Hematopoietic multipotent progenitor cell treated with erythropoietin and hydrocortisone succinate and interleukin-3 and kit ligand, for 15 days (in vitro differentiated cells): ENCODE measurements at regions not wholly inside any gene's neighbourhood (a gene's known extent, or its start where the extent isn't known, plus 50 kb on each side); places are given as distances from the start of the nearest gene placed in this dataset.
"Not testable (repeated sequence)": the region's sequence is repeated elsewhere in the genome, so short reads cannot be mapped to it uniquely, and the experiment has no call there.

Experiments used
- DNase-seq: peaks from one replicate; pipeline ENCODE4 v3.0.0-alpha.2; 2015; ENCODE audit warnings: low spot score

DNA sequence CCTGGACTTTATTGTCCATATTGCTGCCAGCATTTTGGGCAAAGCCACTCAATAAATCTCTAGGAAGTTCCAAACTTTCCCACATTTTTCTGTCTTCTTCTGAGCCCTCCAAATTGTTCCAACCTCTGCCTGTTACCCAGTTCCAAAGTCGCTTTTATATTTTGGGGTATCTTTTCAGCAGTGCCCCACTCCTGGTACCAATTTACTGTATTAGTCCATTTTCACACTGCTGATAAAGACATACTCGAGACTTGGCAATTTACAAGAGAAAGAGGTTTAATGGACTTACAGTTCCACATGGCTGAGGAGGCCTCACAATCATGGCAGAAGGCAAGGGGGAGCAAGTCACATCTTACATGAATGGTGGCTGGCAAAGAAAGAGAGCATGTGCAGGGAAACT is 53.4 kb downstream of the AHSP start:
- not testable (repeated sequence) for DNase-seq

DNA sequence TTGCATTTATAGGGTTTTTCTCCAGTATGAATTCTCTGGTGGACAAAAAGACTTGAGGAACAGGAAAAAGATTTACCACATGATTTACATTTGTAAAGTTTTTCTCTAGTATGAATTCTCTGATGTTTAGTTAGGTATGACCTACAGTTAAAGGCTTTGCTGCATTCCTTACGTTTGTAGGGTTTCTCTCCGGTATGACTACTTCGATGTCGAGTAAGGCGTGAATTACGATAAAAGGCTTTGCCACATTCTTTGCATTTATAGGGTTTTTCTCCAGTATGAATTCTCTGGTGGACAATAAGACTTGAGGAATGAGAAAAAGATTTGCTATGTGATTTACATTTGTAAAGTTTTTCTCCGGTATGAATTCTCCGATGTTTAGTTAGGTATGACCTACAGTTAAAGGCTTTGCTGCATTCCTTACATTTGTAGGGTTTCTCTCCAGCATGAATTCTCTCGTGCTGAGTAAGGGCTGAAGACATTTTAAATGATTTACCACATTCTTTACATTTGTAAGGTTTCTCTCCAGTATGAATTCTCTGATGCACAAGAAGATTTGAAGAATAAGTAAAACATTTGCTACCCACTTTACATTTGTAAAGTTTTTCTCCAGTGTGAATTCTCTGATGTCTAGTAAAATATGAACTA is 74.2 kb downstream of the AHSP start:
- DNase-seq, result not testable (repeated sequence)

DNA sequence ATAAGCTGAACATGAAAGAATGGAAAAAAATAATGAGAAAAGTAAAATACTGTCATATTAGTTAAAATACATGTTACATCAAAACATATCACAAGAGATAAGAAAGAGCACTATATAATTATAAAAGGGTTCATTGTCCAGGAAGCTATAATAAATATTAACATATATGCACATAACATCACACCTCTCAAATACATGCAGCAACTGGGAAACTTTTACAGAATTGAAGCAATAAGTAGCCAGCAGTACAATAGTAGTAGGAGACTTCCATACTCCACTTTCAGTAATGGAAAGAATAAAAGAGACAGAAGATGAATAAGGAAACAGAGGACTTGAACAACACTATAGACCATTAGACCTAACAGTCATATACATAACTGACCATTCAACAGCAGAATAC is 90.4 kb downstream of the AHSP start:
- no peak for DNase-seq

DNA sequence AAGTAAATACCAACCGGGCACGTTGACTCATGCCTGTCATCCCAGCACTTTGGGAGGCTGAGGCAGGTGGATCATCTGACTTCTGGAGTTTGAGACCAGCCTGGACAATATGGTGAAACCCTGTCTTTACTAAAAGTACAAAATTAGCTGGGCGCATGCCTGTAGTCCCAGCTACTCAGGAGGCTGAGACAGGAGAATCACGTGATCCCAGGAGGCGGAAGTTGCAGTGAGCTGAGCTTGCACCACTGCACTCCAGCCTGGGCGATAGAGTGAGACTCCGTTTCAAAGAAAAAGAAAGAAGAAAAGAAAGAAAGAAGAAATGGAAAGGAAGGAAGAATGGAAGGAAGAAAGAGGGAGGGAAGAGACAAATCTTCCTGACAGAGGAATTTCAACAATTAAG is 108.7 kb downstream of the AHSP start:
- DNase-seq, result no peak

DNA sequence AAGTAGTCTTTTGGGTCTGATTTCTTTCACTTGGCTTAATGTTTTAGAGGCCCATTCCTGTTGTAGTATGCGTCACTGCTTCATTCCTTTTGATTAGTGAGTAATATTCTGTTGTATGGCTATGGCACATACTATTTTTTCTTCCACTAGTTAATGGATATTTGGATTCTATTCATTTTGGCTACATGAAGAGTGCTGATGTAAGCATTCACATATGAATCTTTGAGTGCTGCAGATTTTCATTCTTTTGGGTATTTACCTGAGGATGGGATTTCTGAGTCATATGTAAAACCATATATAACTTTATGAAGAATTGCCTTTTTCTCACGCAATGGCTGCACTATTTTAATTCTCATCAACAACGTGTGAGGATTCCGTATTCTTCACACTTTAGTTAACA is 113.6 kb downstream of the AHSP start:
- no peak for DNase-seq

DNA sequence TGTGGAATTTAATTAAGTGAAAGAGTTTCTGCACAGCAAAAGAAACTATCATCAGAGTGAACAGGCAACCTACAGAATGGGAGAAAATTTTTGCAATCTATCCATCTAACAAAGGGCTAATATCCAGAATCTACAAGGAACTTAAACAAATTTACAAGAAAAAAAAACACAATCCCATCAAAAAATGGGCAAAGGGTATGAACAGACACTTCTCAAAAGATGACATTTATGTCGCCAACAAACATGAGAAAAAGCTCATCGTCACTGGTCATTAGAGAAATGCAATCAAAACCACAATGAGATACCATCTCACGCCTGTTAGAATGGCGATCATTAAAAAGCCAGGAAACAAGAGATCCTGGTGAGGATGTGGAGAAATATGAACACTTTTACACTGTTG is 128.0 kb downstream of the AHSP start:
- not testable (repeated sequence) for DNase-seq

DNA sequence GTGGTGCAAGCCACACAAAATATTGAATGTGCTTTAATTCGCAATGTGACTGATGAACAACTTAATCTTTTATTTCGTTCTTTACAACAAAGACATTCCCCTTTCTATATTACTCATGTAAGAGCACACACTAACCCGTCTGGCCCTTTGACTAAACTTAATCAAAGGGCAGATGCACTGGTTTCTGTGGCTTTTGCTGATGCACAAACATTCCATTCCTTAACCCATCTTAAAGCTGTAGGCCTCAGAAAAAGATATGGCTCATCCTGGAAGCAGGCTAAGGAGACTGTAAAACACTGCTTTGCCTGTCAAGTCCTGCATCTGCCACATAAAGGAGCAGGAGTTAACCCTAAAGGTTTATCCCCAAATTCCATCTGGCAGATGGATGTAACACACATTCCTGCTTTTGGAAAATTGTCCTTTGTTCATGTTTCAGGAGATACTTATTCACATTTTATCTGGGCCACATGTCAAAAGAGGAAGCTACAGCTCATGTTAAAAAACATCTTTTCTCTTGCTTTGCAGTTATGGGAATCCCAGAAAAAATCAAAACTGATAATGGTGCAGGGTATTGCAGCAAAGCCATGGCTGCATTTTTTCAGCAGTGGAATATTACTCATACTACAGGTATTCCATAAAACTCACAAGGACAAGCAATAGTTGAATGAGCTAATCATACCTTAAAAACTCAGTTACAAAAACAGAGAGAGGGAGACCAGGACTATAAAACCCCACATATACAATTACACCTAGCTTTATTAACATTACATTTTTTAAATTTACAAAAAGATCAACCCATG is 137.2 kb downstream of the AHSP start:
- DNase-seq, result no peak

DNA sequence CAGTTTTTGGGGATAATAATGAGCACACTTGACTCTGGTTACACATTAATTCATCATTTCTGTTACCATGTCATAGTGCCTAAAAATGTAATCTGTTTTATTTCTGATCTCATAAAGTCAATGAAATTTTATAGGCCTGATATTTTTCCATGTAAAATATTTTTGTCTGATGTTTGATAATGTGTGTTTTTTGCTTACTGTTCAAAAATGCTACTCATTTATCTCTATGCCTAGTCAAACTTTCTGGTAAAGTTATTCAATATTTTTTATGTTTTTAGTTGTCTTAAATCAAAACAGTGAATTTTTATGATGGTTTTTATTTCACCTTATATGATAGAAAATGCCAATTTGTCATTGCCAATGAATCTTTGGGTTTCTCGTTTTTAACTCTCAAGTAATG is 147.0 kb downstream of the AHSP start:
- no peak for DNase-seq

DNA sequence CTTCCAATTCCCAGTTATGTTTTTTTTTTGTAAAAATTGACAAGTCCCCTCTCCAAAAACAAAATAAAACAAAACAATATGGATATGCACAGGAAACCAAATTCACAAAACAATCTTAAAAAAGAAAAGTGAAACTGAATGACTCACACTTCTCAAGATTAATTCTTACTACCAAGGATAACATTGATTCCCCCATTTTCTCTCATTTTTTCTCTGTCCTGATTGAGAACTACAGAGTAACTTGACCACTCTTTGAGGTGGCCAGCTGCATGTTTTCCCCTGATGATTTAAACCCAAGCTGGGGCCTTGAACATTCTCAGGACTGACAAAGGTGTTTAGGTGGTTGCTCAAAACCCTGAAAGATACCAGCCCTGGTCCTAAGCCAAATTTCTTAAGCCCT is 149.0 kb downstream of the AHSP start:
- DNase-seq, result no peak

DNA sequence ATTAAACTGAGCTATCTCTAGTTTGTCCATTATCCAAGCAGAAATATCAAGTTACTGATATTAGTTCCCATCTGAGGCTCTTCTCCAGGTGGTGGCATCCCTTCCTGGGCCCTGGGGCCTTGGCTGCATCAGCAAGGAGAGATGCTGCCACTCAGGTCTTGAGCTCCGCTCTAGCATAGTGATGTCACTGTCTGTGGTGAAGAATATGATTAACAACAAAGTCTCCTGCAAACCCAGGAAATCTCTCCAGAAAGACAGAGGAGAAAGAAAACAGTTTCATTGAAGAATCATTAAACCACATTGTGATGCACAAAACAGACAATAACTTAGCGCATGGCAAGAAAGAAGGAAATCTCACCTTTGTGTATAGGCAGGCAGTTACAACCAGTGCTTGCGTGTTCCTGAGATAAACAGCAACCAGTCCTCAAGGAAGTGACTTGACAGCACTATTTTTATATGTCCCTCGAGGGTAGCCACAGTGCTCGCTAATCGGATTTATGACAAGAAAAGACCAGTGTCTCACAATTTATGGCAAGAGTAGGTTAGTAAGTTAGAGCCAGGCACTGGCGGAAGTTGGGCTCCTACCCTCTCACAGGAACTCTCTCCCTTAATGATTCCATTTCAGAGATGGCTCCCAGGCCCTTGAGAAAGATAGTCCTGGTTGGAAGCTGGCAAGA is 151.1 kb downstream of the AHSP start:
- DNase-seq, result no peak

DNA sequence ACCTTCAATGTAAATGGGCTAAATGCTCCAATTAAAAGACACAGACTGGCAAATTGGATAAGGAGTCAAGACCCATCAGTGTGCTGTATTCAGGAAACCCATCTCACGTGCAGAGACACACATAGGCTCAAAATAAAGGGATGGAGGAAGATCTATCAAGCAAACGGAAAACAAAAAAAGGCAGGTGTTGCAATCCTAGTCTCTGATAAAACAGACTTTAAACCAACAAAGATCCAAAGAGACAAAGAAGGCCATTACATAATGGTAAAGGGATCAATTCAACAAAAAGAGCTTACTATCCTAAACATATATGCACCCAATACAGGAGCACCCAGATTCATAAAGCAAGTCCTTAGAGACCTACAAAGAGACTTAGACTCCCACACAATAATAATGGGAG is 161.6 kb downstream of the AHSP start:
- DNase-seq, result not testable (repeated sequence)

DNA sequence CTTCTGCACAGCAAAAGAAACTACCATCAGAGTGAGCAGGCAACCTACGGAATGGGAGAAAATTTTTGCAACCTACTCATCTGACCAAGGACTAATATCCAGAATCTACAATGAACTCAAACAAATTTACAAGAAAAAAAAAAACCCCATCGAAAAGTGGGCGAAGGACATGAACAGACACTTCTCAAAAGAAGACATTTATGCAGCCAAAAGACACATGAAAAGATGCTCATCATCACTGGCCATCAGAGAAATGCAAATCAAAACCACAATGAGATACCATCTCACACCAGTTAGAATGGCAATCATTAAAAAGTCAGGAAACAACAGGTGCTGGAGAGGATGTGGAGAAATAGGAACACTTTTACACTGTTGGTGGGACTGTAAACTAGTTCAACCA is 164.6 kb downstream of the AHSP start:
- DNase-seq, result not testable (repeated sequence)

DNA sequence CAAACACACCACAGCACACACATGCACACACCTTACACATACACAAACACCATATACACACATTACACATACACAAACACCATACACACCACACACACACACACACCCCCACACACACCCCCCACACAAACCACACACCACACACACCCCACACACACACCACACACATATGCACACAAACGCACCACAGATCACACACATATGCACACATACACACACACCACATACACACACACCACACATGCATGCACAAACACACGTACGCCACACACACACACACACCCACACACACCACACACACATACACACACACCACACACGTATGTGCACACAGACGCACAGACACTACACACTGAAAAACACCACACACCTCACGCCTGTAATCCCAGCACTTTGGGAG is 166.0 kb downstream of the AHSP start:
- DNase-seq, result no peak

DNA sequence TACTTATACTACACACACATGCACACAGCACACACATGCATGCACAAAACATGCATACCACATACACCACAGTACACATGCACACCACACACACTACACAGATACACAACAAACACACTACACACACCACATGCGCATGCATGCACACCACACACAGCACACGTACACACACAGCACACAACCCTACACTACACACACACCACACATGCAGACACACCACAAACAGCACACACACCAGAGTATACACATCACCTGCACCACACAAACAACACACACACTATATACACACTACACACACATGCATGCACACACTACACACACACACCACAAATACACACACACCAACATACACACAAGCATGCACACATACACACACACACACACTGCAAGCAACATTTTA is 166.8 kb downstream of the AHSP start:
- DNase-seq, result no peak

DNA sequence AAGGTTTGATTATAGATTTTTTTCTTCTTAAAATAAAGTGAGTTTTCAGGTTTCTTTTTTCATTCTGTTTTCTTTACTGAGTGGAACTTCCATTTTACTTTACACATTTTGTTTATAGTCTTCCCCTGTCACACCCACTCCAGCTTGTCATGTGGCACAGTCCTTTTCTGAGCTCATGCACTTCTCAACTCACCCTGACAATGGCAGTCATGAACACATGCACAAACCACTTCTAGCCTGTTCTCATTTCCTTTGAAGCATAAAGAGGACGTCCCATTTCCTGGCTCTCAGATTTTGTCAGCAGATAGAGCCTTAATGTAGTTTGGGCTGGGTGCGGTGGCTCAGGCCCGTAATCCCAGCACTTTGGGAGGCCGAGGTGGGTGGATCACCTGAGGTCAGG is 168.0 kb downstream of the AHSP start:
- DNase-seq, result no peak

DNA sequence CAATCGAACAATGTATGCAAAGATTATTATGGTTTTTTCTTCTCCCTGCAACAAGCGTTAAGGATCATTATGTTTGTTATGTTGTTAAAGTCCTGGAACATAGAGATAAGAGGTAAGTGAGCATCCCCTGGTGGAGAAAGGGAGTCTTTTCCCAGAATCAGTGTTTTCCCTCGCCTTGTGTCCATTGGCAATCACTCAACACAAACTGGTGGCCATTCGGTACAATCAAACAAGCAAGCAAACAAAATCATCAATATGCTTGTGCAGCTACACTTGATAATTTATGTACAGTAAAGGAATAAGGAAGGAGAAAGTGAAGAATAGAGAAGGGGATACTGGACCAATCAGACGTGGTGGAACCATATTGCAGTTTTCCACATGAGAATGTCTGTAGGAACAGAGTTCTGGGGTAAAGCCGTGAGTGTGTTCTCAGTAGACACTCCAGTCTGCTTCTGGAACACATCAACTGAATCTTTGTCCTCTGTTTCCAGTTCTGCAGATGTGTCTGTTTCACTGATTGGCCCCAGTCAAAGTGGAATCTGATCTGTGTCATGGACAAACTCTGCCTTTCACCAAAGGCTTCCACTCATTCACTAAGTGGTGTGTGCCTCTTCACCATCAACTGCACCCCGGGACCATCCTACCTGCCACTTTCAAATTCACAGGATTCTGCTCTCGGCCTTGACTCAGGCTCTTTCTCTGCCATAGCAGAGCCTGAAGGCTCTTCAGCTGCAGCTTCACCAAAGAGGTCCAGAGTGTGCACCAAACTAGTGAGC is 169.5 kb downstream of the AHSP start:
- DNase-seq, result peak; percentile 27

DNA sequence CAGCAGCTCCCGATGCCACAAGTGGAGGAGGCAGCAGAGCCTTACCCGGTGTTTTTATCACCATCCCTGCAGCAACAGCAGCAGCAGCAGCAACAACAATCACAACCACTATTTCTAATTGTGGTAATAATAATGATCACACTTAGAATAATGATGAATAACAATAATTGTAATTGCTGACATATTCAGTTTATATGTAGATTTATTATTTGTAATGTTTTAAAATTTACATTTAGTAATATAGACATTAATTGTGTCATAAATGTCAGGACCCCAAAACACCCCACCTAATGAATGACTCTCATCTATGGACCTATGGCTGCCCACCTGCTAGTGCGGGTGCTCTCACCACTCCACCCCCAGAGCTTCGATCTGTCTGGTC is 170.0 kb downstream of the AHSP start:
- no peak for DNase-seq

DNA sequence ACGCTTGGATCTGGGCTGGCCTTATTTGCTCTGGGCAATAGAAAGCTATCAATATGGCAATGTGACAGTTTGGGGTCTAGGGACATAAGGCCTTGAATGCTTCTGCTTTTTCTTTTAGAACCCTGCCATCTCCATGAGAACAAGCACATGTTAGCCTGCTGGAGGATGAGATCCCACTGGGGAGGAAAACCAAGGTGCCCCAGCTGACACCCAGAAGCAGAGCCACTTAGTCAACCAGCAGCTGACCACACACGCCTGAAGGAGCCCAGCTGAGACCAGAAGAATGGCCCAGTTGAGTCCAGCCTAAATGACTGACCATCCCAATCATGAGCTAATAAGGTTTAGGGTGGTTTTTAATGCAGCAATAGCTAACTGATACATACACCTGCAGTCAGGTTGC is 171.2 kb downstream of the AHSP start:
- no peak for DNase-seq

DNA sequence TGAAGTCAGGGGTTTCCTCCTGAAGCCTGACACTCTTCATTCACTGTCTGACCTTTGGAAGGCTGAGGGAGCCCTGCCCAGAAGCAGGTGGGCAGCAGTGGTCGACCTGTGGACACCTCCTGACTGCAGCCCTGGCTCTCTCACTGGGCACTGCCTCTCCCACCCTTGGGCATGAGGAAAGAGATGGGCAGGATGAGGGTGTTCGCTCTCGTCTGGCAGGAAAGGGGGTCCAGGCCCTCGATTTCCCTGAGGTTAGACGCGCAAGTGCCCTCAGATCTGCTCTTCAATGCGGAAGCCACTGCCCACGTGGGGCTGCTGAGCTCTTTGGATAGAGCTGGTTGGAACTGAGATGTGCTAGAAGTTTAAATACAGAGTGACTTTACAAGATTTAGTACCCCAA is 171.9 kb downstream of the AHSP start:
- no peak for DNase-seq

DNA sequence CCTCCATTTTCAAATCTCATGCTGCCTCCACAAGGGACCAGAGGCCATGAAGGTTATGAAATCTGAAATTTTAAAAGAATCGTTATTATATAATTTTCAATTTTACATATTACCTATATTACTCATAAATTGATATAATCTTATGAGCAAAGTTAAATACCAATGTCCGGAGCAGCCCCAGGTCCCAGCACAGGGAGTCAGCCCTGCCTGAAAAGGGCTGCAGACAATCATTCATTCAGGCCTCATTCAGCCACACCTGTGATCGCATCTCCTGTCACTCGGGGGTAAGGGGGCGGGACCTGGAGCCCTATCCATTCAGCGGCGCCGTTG is 172.5 kb downstream of the AHSP start:
- no peak for DNase-seq

DNA sequence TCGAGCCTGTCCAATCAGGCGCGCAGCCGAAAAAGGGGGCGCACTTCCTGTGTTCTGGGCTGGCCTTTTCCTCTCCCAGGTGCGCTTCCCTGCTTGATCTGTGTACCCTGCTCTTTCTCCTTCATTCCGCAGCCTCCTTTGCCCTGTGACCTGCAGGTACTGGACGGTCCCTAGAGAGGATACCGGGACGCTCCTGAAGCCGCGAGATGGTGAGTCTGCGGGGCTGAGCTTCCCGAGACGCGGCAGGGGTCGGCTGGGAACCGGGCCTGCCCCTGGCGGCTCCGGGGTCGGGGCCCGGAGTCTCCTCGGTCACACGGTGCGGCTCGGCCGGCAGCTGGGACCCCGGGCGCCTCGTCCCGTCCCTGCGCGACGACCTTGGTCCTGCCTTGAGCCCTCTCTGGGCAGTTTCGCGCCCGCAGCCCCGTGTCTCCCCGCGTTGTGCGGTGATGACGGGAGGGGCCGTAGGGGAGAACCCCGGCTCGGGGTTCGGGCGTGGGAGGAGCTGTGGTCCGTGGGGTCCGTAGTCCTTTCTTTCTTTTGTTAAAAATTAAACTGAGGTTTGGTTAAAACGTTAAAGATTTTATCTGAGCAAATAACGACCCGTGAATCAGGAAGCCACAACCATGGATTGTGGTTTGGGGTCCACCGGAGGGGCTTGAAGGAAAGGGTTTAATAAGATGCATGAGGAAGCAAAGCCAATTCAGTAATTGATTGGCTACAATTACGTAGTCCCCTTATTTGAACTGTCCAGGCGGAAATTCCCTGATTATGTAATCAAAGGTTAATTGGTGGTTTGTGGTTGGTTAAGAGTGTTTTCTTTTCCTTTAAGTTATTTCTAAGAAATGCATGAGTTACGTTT is 172.8 kb upstream of the ZNF267 start:
- DNase-seq, result peak; percentile 74

DNA sequence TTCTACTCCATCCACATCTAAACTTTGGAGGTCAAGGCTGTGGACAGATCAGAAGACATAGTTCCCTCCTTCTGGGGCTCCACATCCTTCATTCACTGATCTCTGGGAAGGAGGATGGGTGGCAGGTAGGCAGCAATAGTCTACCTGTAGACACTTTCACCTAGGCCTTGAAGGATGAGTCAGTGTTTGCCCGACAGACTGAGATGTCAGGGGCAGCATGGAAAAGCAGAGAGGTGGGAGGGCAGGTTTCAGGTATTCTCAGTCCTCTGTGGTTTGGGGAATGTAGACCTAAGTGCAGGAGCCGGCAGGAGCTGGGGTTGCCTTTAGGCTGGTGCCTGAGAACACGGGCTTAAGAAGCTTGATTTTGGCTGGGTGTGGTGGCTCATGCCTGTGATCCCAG is 171.9 kb upstream of the ZNF267 start:
- no peak for DNase-seq
